ENCODE measurements at regions not wholly inside any gene's neighbourhood (a gene's known extent, or its start where the extent isn't known, plus 50 kb on each side); places are given as distances from the start of the nearest gene placed in this dataset.

DNA sequence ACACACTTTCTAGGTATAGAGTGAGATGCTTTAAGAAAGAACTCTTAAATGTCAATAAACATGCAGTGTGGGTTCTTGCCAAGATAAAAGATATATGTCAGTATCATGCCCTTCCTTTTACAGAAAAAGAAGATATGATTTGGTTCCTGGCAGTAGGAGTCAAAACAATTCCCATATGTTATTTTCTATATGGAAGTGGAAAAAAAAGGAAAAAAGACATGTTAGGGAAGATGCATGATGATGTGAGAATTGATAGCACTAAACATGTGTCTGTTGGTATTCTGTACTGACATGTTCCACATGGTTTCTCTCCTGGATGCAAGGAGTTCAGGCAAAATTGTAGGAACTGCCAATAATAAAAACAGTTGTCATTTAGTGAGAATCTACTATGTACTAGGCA is 318.8 kb upstream of the DACH1 start:
- Histone ChIP-seq H3K27ac (ENCODE audit: low read depth) (no peak overlapping the region), H3K4me1 (ENCODE audit: insufficient read depth) (no peaks in the 10 kb centered on the region), H3K4me3 (ENCODE audit: low read depth, low read length) (no peak overlapping the region), H3K36me3 (ENCODE audit: insufficient read depth) (no peaks in the 10 kb centered on the region)
- DNase-seq (ENCODE audit: extremely low spot score), result no peak

DNA sequence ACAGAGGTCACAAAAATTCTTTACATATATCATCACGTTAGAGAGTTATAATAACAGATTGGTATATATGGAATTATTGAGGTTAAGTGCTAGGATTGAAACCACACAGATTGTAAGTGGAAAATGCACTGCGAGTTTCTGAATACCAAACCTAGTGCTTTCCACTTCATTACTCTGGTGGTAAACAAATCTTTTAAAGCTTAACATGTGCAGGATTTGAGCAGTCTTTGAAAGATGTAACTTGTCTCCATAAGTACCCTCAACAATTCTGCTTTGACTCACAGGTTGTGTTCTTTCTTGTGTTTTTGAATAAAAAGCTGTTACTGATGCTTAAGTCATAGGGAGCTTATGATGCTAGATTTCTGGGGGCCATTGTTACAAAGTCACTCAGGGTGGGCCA is 314.7 kb upstream of the DACH1 start:
- Histone ChIP-seq H3K27ac (ENCODE audit: low read depth) (no peak overlapping the region), H3K4me3 (ENCODE audit: low read depth, low read length) (no peak overlapping the region), H3K36me3 (ENCODE audit: insufficient read depth) (no peaks in the 10 kb centered on the region), H3K4me1 (ENCODE audit: insufficient read depth) (no peaks in the 10 kb centered on the region)
- DNase-seq (ENCODE audit: extremely low spot score), result no peak
- WGBS, result 75% methylated on average over 2 of the region's 2 CpGs

DNA sequence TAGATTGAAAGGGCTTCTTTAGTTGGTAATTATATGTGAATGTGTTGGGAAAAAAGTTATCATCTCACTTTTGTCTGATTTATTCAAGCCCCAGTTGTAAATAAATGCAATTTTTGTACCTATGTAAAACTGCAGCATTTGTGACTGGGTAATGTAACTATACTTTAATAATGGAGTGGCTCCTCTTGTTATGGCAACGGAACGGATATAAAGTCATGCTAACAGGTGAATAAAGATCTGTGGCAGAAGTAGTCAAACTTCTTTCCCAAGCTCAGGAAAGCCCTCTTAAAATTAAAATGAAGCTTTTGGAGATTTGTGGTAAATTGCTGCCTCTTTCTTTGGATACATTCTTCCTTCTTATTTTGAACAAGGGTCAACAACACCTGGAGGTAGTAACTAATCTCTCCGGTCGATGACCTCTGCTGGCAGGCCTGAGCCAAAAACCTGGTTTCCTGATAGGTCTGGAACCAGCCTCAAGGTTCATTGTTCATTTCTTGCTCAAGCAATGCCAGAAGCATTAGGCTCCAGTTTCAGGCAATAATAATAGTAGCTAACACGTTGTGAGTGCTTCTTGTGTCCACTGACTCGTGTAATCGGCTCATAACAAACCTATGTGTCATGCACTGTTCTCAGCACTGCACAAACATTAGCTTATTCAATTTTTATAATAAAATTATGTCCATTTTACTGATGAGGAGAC is 313.4 kb upstream of the DACH1 start:
- WGBS, result 85% methylated on average over 7 of the region's 7 CpGs
- no peak for DNase-seq (ENCODE audit: extremely low spot score)
- Histone ChIP-seq H3K36me3 (ENCODE audit: insufficient read depth) (no peaks in the 10 kb centered on the region), H3K4me3 (ENCODE audit: low read depth, low read length) (no peak overlapping the region), H3K27ac (ENCODE audit: low read depth) (no peak overlapping the region), H3K4me1 (ENCODE audit: insufficient read depth) (no peaks in the 10 kb centered on the region)

DNA sequence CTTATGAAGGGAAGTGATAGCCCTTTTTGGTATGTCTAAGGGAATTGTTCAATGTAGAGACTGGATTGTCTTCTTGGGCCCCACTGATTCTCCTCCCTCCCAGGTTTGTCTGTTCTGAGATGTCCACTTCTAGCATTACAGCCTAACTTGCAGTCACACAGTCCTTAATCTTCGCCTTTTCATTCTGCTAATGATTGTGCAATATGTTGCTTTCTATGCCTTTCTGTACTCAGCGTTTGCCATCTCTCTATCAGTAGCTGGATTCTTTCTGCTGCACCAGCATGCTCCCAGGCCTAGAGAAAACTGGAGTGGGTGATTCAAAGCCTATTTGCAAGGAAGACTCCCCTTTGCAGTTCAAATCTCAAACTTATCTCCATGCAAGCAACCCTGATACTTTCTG is 307.5 kb upstream of the DACH1 start:
- DNase-seq (ENCODE audit: extremely low spot score), result no peak
- no peak overlapping the region for H3K27ac ChIP-seq (ENCODE audit: low read depth)
- WGBS, result 78% methylated on average over 2 of the region's 2 CpGs

DNA sequence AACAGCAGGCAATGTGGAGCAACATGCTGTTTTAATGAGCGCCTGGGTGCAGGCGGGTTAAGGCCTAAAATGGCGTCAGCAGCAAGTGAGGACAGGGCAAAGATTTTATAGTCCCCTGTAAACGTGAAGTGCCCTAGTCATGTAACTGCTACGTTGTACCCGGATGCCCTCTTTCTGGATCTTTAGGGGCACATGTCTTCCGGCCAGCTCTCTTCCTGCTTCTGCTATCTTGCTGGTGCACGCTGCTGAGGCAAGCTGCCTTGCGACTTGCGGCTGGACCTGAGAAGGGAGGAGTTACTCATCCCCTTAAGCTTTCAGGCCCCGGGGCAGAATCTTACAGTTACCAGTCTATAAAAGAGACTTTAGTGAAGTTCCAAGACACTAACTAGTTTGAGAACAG is 303.6 kb upstream of the DACH1 start:
- Histone ChIP-seq H3K4me3 (ENCODE audit: low read depth, low read length) (no peak overlapping the region), H3K27ac (ENCODE audit: low read depth) (no peak overlapping the region), H3K36me3 (ENCODE audit: insufficient read depth) (no peaks in the 10 kb centered on the region), H3K4me1 (ENCODE audit: insufficient read depth) (no peaks in the 10 kb centered on the region)
- DNase-seq (ENCODE audit: extremely low spot score), result no peak
- WGBS, result 90% methylated on average over 11 of the region's 11 CpGs

More for the DNA sequence above, 307.5 kb upstream of the DACH1 start:
- Histone ChIP-seq H3K4me1 (ENCODE audit: insufficient read depth) (no peaks in the 10 kb centered on the region), H3K36me3 (ENCODE audit: insufficient read depth) (no peaks in the 10 kb centered on the region), H3K4me3 (ENCODE audit: low read depth, low read length) (no peak overlapping the region)

DNA sequence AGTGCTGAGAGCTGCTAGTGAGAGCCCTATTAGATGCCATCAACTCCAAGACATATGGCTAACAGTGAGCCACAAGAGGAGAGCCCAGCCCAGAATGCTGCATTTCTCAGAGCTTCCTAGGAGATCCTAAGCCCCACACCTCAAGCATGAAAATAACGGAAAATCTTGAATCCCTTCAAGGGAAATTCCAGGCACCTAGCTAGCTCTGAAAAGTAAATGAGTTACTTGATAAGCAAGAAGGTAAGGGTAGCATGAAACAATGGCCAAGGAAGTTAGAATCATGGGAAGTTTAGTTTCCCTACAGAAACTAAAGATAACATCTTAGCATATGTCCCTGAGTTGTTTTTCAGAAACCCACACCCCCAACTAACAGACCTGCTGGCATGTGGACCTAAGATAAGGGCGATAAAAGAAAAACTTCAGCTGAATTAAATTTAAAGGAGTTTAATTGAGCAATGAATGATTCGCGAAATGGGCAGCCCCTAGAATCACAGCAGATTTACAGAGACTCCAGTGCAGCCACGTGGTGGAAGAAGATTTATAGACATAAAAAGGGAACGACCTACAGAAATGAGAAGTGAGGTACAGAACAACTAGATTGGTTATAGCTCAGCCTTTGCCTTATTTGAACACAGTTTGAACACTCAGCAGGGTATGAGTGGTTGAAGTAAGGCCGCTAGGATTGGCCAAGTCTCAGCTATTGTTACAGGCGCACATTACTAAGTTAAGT is 301.3 kb upstream of the DACH1 start:
- WGBS, result 76% methylated on average over 8 of the region's 8 CpGs
- Histone ChIP-seq H3K4me3 (ENCODE audit: low read depth, low read length) (no peak overlapping the region), H3K4me1 (ENCODE audit: insufficient read depth) (no peaks in the 10 kb centered on the region), H3K27ac (ENCODE audit: low read depth) (no peak overlapping the region), H3K36me3 (ENCODE audit: insufficient read depth) (no peaks in the 10 kb centered on the region)
- no peak for DNase-seq (ENCODE audit: extremely low spot score)

DNA sequence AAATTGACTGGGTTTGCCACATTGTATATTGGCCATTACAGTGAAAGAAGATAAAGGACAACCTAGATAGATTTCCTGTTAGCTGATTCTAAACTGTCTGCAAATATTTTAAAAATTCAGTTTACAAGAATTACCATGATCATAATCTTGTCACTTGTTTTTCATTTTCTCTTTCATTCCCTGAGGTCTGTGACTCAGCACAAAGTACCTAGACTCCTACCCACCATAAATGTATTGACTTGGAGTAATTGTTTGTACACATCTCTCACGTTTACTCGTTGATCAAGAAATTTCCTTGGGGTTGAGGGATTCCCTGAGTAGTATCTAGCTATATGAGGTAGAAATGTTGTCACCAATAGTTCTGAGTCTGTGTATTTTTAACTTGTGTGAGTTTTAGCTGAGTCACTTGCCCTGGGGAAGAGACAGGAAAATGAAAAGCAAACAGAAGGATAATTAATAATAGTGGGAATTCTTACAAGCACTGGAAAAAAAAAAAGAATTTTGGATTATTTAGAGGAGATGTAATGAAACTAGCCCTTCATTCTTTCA is 299.2 kb upstream of the DACH1 start:
- WGBS, result 73% methylated on average over 2 of the region's 2 CpGs
- Histone ChIP-seq H3K4me3 (ENCODE audit: low read depth, low read length) (no peak overlapping the region), H3K4me1 (ENCODE audit: insufficient read depth) (no peaks in the 10 kb centered on the region), H3K27ac (ENCODE audit: low read depth) (no peak overlapping the region), H3K36me3 (ENCODE audit: insufficient read depth) (no peaks in the 10 kb centered on the region)
- no peak for DNase-seq (ENCODE audit: extremely low spot score)

DNA sequence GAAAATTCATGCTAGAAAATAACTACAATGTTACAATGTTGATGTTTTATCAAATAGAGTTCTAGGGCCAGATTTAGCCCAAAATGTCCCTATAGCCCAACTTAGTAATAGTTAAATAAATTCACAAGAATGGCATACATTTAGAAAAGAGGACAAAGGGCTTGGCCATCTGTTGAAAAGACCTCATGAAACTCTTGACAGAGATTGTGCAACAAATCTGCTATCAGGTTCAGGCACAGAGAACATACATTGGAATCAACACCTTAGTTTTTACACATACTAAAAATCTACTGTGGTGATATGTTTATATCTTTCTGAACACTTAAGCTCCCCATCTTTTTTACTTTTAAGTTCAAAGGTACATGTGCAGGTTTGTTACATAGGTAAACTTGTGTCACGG is 298.3 kb upstream of the DACH1 start:
- no peak overlapping the region for H3K27ac ChIP-seq (ENCODE audit: low read depth)
- no peaks in the 10 kb centered on the region for H3K36me3 ChIP-seq (ENCODE audit: insufficient read depth)
- DNase-seq (ENCODE audit: extremely low spot score), result no peak
- WGBS, result 89% methylated on average over 1 of the region's 1 CpG
- H3K4me3 ChIP-seq (ENCODE audit: low read depth, low read length), result no peak overlapping the region
- no peaks in the 10 kb centered on the region for H3K4me1 ChIP-seq (ENCODE audit: insufficient read depth)

DNA sequence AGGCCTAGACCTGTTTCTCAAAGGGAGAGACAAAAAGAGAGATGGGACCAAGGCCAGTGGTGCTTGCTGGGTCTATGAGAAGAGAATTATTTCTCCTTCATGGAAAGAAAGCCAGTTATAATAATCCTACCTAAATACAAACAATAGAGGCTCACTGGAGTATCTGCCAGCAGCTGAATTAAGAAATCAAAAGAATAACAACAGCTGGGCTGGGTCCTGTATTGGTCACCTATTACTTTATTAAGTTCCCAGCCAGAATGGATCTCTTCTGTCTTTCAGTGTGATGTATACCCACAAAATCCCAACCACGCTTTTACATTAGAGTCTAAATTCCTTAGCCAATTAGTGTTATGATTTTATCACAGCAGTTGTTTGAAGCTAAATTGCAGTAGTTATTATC is 297.8 kb upstream of the DACH1 start:
- Histone ChIP-seq H3K36me3 (ENCODE audit: insufficient read depth) (no peaks in the 10 kb centered on the region), H3K4me1 (ENCODE audit: insufficient read depth) (no peaks in the 10 kb centered on the region), H3K4me3 (ENCODE audit: low read depth, low read length) (no peak overlapping the region), H3K27ac (ENCODE audit: low read depth) (no peak overlapping the region)
- 84% methylated on average over 1 of the region's 1 CpG for WGBS
- DNase-seq (ENCODE audit: extremely low spot score), result no peak

DNA sequence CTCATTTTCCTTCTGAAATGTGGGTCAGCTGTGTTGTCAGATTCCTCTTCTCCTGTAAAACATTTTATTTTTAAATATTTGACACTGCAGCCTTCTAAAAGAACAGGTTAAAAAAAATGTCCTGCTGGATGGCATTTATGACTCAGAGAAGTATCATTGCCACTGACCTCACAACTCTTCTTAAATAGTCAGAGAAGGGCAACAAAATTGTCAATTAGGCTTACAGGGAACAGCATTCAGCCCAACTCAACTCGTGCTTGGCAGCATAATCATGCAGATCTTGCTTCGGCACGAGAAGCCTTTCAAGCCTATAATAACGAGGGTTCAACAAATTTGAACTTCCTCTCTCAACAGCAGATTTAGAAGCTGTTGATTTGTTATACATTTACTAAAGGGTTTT is 296.7 kb upstream of the DACH1 start:
- 52% methylated on average over 4 of the region's 4 CpGs for WGBS
- no peak for DNase-seq (ENCODE audit: extremely low spot score)

DNA sequence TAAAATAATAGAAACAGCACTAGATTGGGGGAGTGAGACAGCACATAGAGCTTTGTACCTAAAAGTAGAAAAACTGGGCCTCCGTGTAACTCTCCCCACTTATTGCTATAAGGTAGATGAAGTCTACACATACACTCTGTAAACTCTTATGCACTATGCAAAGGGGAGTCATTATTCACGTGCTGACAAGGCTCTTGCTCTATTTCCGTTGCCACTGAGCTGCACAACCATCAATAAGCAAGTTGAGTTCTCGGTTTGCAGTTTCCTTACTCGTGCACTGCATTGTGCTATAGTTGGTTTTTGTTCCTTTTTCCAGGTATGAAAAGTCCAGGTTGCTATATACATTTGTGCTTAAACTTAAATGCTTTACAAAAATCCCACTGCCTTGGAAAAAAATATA is 294.0 kb upstream of the DACH1 start:
- Histone ChIP-seq H3K27ac (ENCODE audit: low read depth) (no peak overlapping the region), H3K4me1 (ENCODE audit: insufficient read depth) (no peaks in the 10 kb centered on the region), H3K36me3 (ENCODE audit: insufficient read depth) (no peaks in the 10 kb centered on the region), H3K4me3 (ENCODE audit: low read depth, low read length) (no peak overlapping the region)
- DNase-seq (ENCODE audit: extremely low spot score), result no peak
- WGBS, result 85% methylated on average over 5 of the region's 5 CpGs

More for the DNA sequence above, 296.7 kb upstream of the DACH1 start:
- Histone ChIP-seq H3K4me3 (ENCODE audit: low read depth, low read length) (no peak overlapping the region), H3K27ac (ENCODE audit: low read depth) (no peak overlapping the region), H3K36me3 (ENCODE audit: insufficient read depth) (no peaks in the 10 kb centered on the region), H3K4me1 (ENCODE audit: insufficient read depth) (no peaks in the 10 kb centered on the region)

DNA sequence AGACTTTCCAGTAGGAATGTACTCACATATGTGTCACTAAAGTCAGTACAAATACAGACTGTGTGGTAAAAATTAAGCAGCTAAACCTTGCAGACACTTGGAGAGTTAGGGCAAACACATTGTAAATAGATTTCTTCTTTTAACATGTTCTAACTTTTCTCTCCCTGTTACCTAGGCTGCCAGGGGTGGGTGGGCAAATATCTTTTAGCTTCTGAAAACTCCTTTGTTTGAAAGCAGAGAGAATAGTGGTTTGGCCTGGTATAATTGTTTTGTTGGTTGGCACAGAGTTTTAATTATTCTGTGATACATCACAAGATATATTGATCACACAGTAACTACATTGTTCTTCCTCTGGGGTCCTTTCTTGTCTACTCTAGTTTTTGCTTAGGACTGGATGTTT is 289.8 kb upstream of the DACH1 start:
- no peak for DNase-seq (ENCODE audit: extremely low spot score)
- no peak overlapping the region for H3K4me3 ChIP-seq (ENCODE audit: low read depth, low read length)
- H3K36me3 ChIP-seq (ENCODE audit: insufficient read depth), result no peaks in the 10 kb centered on the region
- H3K27ac ChIP-seq (ENCODE audit: low read depth), result no peak overlapping the region
- H3K4me1 ChIP-seq (ENCODE audit: insufficient read depth), result no peaks in the 10 kb centered on the region

DNA sequence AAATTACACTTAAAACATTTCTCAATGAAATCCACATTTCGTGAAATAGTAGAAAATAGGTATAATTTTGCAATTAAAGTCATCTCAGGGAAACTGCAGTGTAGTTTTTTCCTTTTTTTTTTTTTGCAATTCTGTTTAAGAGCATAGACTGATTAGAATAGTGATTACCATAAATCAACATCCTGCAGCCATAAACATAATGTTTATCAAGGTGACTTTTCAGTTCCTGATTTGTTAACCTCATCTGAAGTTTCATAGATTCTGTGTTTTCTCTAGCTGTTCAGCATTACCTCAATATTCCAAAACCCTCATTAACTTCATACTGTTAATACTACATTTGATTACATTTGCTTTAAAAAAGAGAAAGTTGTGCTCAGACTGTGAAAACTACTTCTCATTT is 286.3 kb upstream of the DACH1 start:
- DNase-seq (ENCODE audit: extremely low spot score), result no peak
- Histone ChIP-seq H3K27ac (ENCODE audit: low read depth) (no peak overlapping the region), H3K4me1 (ENCODE audit: insufficient read depth) (no peaks in the 10 kb centered on the region), H3K36me3 (ENCODE audit: insufficient read depth) (no peaks in the 10 kb centered on the region), H3K4me3 (ENCODE audit: low read depth, low read length) (no peak overlapping the region)
- WGBS, result 91% methylated on average over 1 of the region's 1 CpG

DNA sequence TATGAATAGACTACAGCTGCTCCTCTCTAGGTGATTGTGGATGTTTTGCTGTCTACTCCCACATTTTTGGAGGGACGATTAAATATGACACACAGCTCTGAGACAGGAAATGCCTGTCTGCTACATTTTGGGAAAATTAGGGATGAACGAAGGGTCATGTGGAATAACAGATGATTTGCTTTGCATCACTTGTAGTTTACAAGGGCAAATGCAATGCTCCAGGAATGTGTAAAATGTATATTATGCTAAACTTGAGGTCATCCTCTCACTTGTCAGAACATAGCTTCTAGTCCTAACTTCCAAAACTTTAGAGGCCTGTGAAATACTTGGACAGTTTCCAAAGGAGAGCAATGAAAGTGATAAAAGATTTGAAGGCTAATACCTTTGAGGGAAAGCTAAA is 284.2 kb upstream of the DACH1 start:
- no peak overlapping the region for H3K4me3 ChIP-seq (ENCODE audit: low read depth, low read length)
- H3K4me1 ChIP-seq (ENCODE audit: insufficient read depth), result no peaks in the 10 kb centered on the region
- no peaks in the 10 kb centered on the region for H3K36me3 ChIP-seq (ENCODE audit: insufficient read depth)
- peak; percentile 4 for DNase-seq (ENCODE audit: extremely low spot score)
- 21% methylated on average over 2 of the region's 2 CpGs for WGBS
- H3K27ac ChIP-seq (ENCODE audit: low read depth), result no peak overlapping the region
